ENCODE measurements at regions not wholly inside any gene's neighbourhood (a gene's known extent, or its start where the extent isn't known, plus 50 kb on each side); places are given as distances from the start of the nearest gene placed in this dataset.

DNA sequence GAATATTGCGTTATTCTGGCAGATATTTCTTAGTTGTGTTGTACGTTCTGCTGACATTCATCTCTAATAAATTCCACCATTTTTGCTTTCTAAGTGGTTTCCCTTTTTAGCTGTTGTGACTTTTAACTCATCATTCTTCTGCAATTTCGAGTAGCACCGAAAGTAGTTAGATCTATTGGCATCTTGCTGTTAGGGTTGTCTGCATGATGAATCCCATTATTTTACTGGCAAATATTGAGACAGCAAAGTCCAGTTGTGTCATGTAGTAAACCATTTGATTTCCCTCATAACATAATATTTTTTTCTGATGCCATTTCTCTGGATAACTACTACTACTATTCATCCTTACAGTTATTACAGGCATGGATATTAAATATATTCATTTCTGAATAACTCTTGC, 143.9 kb downstream of the SLITRK1 start:
- Histone ChIP-seq H3K36me3 (ENCODE audit: control insufficient read depth in 2 of 2, extremely low read depth in 1 of 2, insufficient read depth in 2 of 2, low read length in 2 of 2) (no peaks in the 10 kb centered on the region), H4K20me1 (replicated peaks; ENCODE audit: control insufficient read depth, extremely low read depth, insufficient read depth, low read length) (no peaks in the 10 kb centered on the region), H3K4me1 (ENCODE audit: control insufficient read depth, extremely low read depth, insufficient read depth, low read length) (no peaks in the 10 kb centered on the region), H3K4me3 (replicated peaks in 1 of 3; ENCODE audit: insufficient read depth in 1 of 3, low read depth in 1 of 3, low read length in 3 of 3) (no peak overlapping the region), H3K9me3 (replicated peaks; ENCODE audit: control insufficient read depth, insufficient read depth, low read length) (peaks cover 1% of the 10 kb centered on the region), H3K79me2 (ENCODE audit: control insufficient read depth, insufficient read depth, low read length) (no peaks in the 10 kb centered on the region), H3K4me2 (ENCODE audit: insufficient read depth, low read length) (no peak overlapping the region), H3K27ac (ENCODE audit: insufficient read depth, low read depth, low read length) (no peak overlapping the region), H3K27me3 (ENCODE audit: control insufficient read depth in 2 of 2, insufficient read depth in 2 of 2, low read length in 2 of 2) (no peaks in the 10 kb centered on the region), H3K9ac (replicated peaks; ENCODE audit: extremely low read depth, insufficient read depth, low read length) (no peak overlapping the region), H2AFZ (ENCODE audit: low read depth, low read length) (no peak overlapping the region), H3K9me1 (replicated peaks; ENCODE audit: control insufficient read depth, extremely low read depth, insufficient read depth, low read length) (no peaks in the 10 kb centered on the region)
- no TSS peak for BruUV-seq (replicated peaks)
- dilution Hi-C loops (cut with MboI; ENCODE audit: extremely low pct_ligation_motif_present, low sequenced_read_pairs) (no loop called here), intact Hi-C loops (cut with micrococcal nuclease) (no loop called here)
- no peak for DNase-seq (ENCODE audit: low read depth, low spot score)
- ChIA-PET POLR2A (no interaction called here), CTCF (no interaction called here)
- no peak for FAIRE-seq
- no peak for TF ChIP-seq EZH2 (IDR thresholded peaks at IDR 0.05; ENCODE audit: borderline replicate concordance, low read depth, low read length, severe bottlenecking)

DNA sequence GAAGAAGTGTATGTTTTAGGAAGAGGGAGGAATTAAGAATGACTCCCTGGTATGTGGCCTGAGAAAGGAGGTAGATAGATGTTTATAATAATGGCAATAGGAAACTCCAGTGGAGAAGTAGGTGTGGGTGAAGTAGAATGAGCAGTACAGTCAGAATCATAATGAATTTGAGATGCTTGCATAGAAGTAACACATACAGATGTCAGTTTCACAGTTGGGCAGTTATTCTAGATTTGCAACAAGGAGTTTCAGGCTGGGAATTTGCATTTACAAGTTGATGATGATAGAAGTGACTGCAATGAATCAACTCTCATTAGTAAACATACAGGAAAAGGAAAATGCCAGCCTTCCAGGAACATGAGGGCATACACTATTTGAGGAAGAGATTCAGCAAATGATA, 149.0 kb downstream of the SLITRK1 start:
- CTCF ChIA-PET = no interaction called here
- dilution Hi-C loops (cut with MboI; ENCODE audit: extremely low pct_ligation_motif_present, low sequenced_read_pairs) = no loop called here
- BruUV-seq (replicated peaks) = no TSS peak

More for the DNA sequence above, 149.0 kb downstream of the SLITRK1 start:
- H3K36me3 ChIP-seq (ENCODE audit: control insufficient read depth in 2 of 2, extremely low read depth in 1 of 2, insufficient read depth in 2 of 2, low read length in 2 of 2) = no peaks in the 10 kb centered on the region
- H2AFZ ChIP-seq (ENCODE audit: low read depth, low read length) = no peak overlapping the region
- TF ChIP-seq EZH2 (IDR thresholded peaks at IDR 0.05; ENCODE audit: borderline replicate concordance, low read depth, low read length, severe bottlenecking) = no peak
- TF ChIP-seq MYC (IDR thresholded peaks at IDR 0.05; ENCODE audit: low read depth, low read length) = no peak
- no peak for TF ChIP-seq CTCF (IDR thresholded peaks at IDR 0.05; ENCODE audit: extremely low read depth in 1 of 2, insufficient read depth in 1 of 2, low read depth in 1 of 2, low read length in 2 of 2)
- no peak for TF ChIP-seq POLR2A (IDR thresholded peaks at IDR 0.05; ENCODE audit: low read depth, low read length)
- TF ChIP-seq, protein P1, sequence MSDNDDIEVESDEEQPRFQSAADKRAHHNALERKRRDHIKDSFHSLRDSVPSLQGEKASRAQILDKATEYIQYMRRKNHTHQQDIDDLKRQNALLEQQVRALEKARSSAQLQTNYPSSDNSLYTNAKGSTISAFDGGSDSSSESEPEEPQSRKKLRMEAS (IDR thresholded peaks at IDR 0.05; ENCODE audit: insufficient read depth, insufficient read length) = no peak
- TF ChIP-seq JUN (IDR thresholded peaks at IDR 0.05; ENCODE audit: borderline replicate concordance, insufficient read depth, insufficient read length, low read depth) = no peak
- TF ChIP-seq POLR2AphosphoS5 (IDR thresholded peaks at IDR 0.05; ENCODE audit: insufficient read depth, low read depth, low read length) = no peak
- no peak for TF ChIP-seq FOS (IDR thresholded peaks at IDR 0.05; ENCODE audit: borderline replicate concordance, insufficient read depth, low read length)
- H3K4me2 ChIP-seq (ENCODE audit: insufficient read depth, low read length) = no peak overlapping the region
- H4K20me1 ChIP-seq (replicated peaks; ENCODE audit: control insufficient read depth, extremely low read depth, insufficient read depth, low read length) = no peaks in the 10 kb centered on the region
- no peaks in the 10 kb centered on the region for H3K9me1 ChIP-seq (replicated peaks; ENCODE audit: control insufficient read depth, extremely low read depth, insufficient read depth, low read length)
- POLR2A ChIA-PET = no interaction called here
- DNase-seq (ENCODE audit: low read depth, low spot score) (no peak), FAIRE-seq (no peak)
- H3K27ac ChIP-seq (ENCODE audit: insufficient read depth, low read depth, low read length) = no peak overlapping the region
- intact Hi-C loops (cut with micrococcal nuclease) = no loop called here
- no peak overlapping the region for H3K9ac ChIP-seq (replicated peaks; ENCODE audit: extremely low read depth, insufficient read depth, low read length)
- no peaks in the 10 kb centered on the region for H3K4me1 ChIP-seq (ENCODE audit: control insufficient read depth, extremely low read depth, insufficient read depth, low read length)
- H3K9me3 ChIP-seq (replicated peaks; ENCODE audit: control insufficient read depth, insufficient read depth, low read length) = no peaks in the 10 kb centered on the region
- H3K4me3 ChIP-seq (replicated peaks in 1 of 3; ENCODE audit: insufficient read depth in 1 of 3, low read depth in 1 of 3, low read length in 3 of 3) = no peak overlapping the region
- H3K79me2 ChIP-seq (ENCODE audit: control insufficient read depth, insufficient read depth, low read length) = no peaks in the 10 kb centered on the region
- no peaks in the 10 kb centered on the region for H3K27me3 ChIP-seq (ENCODE audit: control insufficient read depth in 2 of 2, insufficient read depth in 2 of 2, low read length in 2 of 2)

All from endothelial cell of umbilical vein (primary cell).